H1 (cell line): ENCODE measurements at regions not wholly inside any gene's neighbourhood (a gene's known extent, or its start where the extent isn't known, plus 50 kb on each side); places are given as distances from the start of the nearest gene placed in this dataset.

Experiments used
- CTCF ChIA-PET: fragments of 300-600 bp; sonication (Branson Sonifier 250); formaldehyde crosslinking; loops from one replicate; lab custom pipeline; 2021; ENCODE audit not compliant: partially characterized antibody; lab: Charles Lee
- POLR2A ChIA-PET: fragments of 300-600 bp; sonication (Branson Sonifier 250); formaldehyde crosslinking; loops from one replicate; lab custom pipeline; 2021; ENCODE audit warnings: inconsistent platforms; ENCODE audit not compliant: partially characterized antibody; lab: Charles Lee
- DNase-seq, 2 experiments: peaks; one replicate each; pipeline versions ENCODE4 v3.0.0 to v3.0.0-alpha.2; 2010 to 2022; ENCODE audit warnings: low spot score in 2 of 2, low read depth in 1 of 2, mixed read lengths in 1 of 2
- FAIRE-seq: peaks from 2 replicates; lab custom pipeline; 2011; peaks lifted over from hg19 to GRCh38; lab: Jason Lieb, UNC
- H2AFZ ChIP-seq: 2 replicates; pipeline ENCODE4 v1.8.1; 2012; ENCODE audit warnings: low read length, inconsistent platforms
- H2AK5ac ChIP-seq: 2 replicates; pipeline ENCODE4 v1.6.1; 2013; ENCODE audit warnings: low read depth, low read length
- H2BK120ac ChIP-seq: replicated peaks from 2 replicates; pipeline ENCODE3; 2013; ENCODE audit warnings: low read depth, low read length, inconsistent platforms
- H2BK12ac ChIP-seq: 2 replicates; pipeline ENCODE4 v1.6.1; 2013; ENCODE audit warnings: low read depth, low read length
- H2BK15ac ChIP-seq: 2 replicates; pipeline ENCODE4 v1.6.1; 2013; ENCODE audit warnings: low read length
- H2BK20ac ChIP-seq: 2 replicates; pipeline ENCODE4 v1.6.1; 2013; ENCODE audit warnings: low read length
- H2BK5ac ChIP-seq: 2 replicates; pipeline ENCODE4 v1.6.1; 2013; ENCODE audit warnings: low read depth, low read length
- H3K14ac ChIP-seq: 2 replicates; pipeline ENCODE4 v1.6.1; 2013; ENCODE audit warnings: inconsistent platforms; ENCODE audit not compliant: insufficient read length
- H3K18ac ChIP-seq: 2 replicates; pipeline ENCODE4 v1.6.1; 2013; ENCODE audit warnings: low read length; ENCODE audit errors: extremely low read depth
- H3K23ac ChIP-seq: 2 replicates; pipeline ENCODE4 v1.6.1; 2013; ENCODE audit warnings: inconsistent platforms; ENCODE audit not compliant: insufficient read length
- H3K23me2 ChIP-seq: 2 replicates; pipeline ENCODE4 v1.6.1; 2013; ENCODE audit warnings: low read depth, low read length
- H3K27ac ChIP-seq: 2 replicates; pipeline ENCODE4 v1.6.1; 2011; ENCODE audit warnings: low read depth, low read length, inconsistent platforms
- H3K27me3 ChIP-seq, 4 experiments: replicated peaks in 1 of 4; 1 replicate in 1 of 4; 2 replicates in 3 of 4; pipeline versions ENCODE4 v1.6.1 to v1.8.1; 2011 to 2013; ENCODE audit warnings: low read length in 3 of 4, mild to moderate bottlenecking in 3 of 4, inconsistent platforms in 2 of 4, mixed read lengths in 2 of 4, moderate library complexity in 1 of 4; ENCODE audit not compliant: control insufficient read depth in 3 of 4, insufficient read depth in 3 of 4; ENCODE audit errors: extremely low read depth in 1 of 4
- H3K36me3 ChIP-seq, 4 experiments: 2 replicates each; pipeline versions ENCODE4 v1.6.1 to v1.8.1; 2011 to 2013; ENCODE audit warnings: mild to moderate bottlenecking in 4 of 4, low read length in 3 of 4, moderate library complexity in 2 of 4, control low read depth in 1 of 4, inconsistent platforms in 1 of 4; ENCODE audit not compliant: insufficient read depth in 4 of 4, control insufficient read depth in 2 of 4
- H3K4ac ChIP-seq: replicated peaks from 2 replicates; pipeline ENCODE3; 2013; ENCODE audit warnings: low read length, low read depth, mixed read lengths, inconsistent platforms; ENCODE audit not compliant: insufficient read length
- H3K4me1 ChIP-seq, 4 experiments: replicated peaks in 1 of 4; 1 replicate in 1 of 4; 2 replicates in 3 of 4; pipeline versions ENCODE4 v1.6.1 to v1.8.1; 2011 to 2013; ENCODE audit warnings: low read length in 3 of 4, inconsistent platforms in 2 of 4, mixed read lengths in 1 of 4; ENCODE audit not compliant: insufficient read depth in 4 of 4, control insufficient read depth in 3 of 4
- H3K4me2 ChIP-seq, 2 experiments: 2 replicates each; pipeline versions ENCODE4 v1.6.1 to v1.8.1; 2011 to 2013; ENCODE audit warnings: low read depth in 2 of 2, low read length in 2 of 2, control low read depth in 1 of 2, inconsistent platforms in 1 of 2, mild to moderate bottlenecking in 1 of 2; ENCODE audit not compliant: insufficient read depth in 1 of 2
- H3K4me3 ChIP-seq, 4 experiments: fragments of 200-600, 300-600 bp in 1 of 4; sonication (generic), shearing (Covaris generic), sonication (Bioruptor Twin) in 1 of 4; 2 replicates each; pipeline versions ENCODE4 v1.5.1 to v1.8.1; 2011 to 2016; ENCODE audit warnings: low read length in 4 of 4, low read depth in 3 of 4, control low read depth in 2 of 4, inconsistent platforms in 2 of 4, mild to moderate bottlenecking in 2 of 4, mixed read lengths in 1 of 4, moderate library complexity in 1 of 4; ENCODE audit not compliant: insufficient read depth in 2 of 4; ENCODE audit errors: extremely low read depth in 1 of 4
- H3K56ac ChIP-seq: replicated peaks from 2 replicates; pipeline ENCODE3; 2013; ENCODE audit warnings: low read depth, mild to moderate bottlenecking, mixed read lengths, low read length, inconsistent platforms; ENCODE audit not compliant: insufficient read length
- H3K79me1 ChIP-seq: 2 replicates; pipeline ENCODE4 v1.6.1; 2013; ENCODE audit warnings: low read depth, low read length, control low read depth
- H3K79me2 ChIP-seq, 2 experiments: 2 replicates each; pipeline versions ENCODE4 v1.6.1 to v1.8.1; 2012 to 2013; ENCODE audit warnings: low read length in 2 of 2, mild to moderate bottlenecking in 2 of 2, inconsistent platforms in 1 of 2; ENCODE audit not compliant: insufficient read depth in 2 of 2, control insufficient read depth in 1 of 2
- H3K9ac ChIP-seq, 4 experiments: replicated peaks in 1 of 4; 1 replicate in 1 of 4; 2 replicates in 3 of 4; pipeline versions ENCODE4 v1.6.1 to v1.8.1; 2011 to 2013; ENCODE audit warnings: low read depth in 3 of 4, low read length in 3 of 4, control low read depth in 2 of 4, mild to moderate bottlenecking in 2 of 4, moderate library complexity in 2 of 4, inconsistent platforms in 1 of 4; ENCODE audit errors: extremely low read depth in 1 of 4
- H3K9me3 ChIP-seq, 2 experiments: 2 replicates each; pipeline versions ENCODE4 v1.6.1 to v1.8.1; 2012 to 2013; ENCODE audit warnings: mild to moderate bottlenecking in 2 of 2, moderate library complexity in 2 of 2, control low read depth in 1 of 2, inconsistent platforms in 1 of 2, low read depth in 1 of 2, low read length in 1 of 2, mixed read lengths in 1 of 2; ENCODE audit not compliant: insufficient read depth in 2 of 2
- H4K20me1 ChIP-seq, 2 experiments: replicated peaks in 1 of 2; 2 replicates each; pipeline versions ENCODE3 to v1.8.1; 2011 to 2013; ENCODE audit warnings: inconsistent platforms in 2 of 2, low read length in 2 of 2, mild to moderate bottlenecking in 1 of 2; ENCODE audit not compliant: insufficient read depth in 2 of 2, control insufficient read depth in 1 of 2
- H4K5ac ChIP-seq: 2 replicates; pipeline ENCODE4 v1.6.1; 2013; ENCODE audit warnings: low read length, low read depth, mixed read lengths, inconsistent platforms; ENCODE audit not compliant: insufficient read length
- H4K8ac ChIP-seq: 2 replicates; pipeline ENCODE4 v1.8.0; 2013; ENCODE audit warnings: mild to moderate bottlenecking, moderate library complexity, low read length, inconsistent platforms; ENCODE audit not compliant: insufficient read depth; ENCODE audit errors: extremely low read depth
- H4K91ac ChIP-seq: replicated peaks from 2 replicates; pipeline ENCODE3; 2013; ENCODE audit warnings: low read length, mixed read lengths, inconsistent platforms; ENCODE audit not compliant: insufficient read length
- EGR1 ChIP-seq: IDR thresholded peaks from 2 replicates; pipeline ENCODE4 v1.6.1; 2011; ENCODE audit warnings: low read depth, low read length, borderline replicate concordance
- WGBS, 2 experiments: shearing (Covaris generic) in 1 of 2; methylation state at CpG; one replicate each; pipeline versions ENCODE4 v1.1.6 to v1.1.7; 2013 to 2015; ENCODE audit warnings: low lambda C conversion rate in 2 of 2, mixed read lengths in 2 of 2, inconsistent platforms in 1 of 2, low coverage in 1 of 2, missing lambda C conversion rate in 1 of 2; ENCODE audit not compliant: insufficient replicate concordance in 2 of 2, insufficient coverage in 1 of 2, insufficient read length in 1 of 2; ENCODE audit errors: extremely low coverage in 1 of 2, missing lambda C conversion rate in 1 of 2; 5-methylcytosine and 5-hydroxymethylcytosine counted together

DNA sequence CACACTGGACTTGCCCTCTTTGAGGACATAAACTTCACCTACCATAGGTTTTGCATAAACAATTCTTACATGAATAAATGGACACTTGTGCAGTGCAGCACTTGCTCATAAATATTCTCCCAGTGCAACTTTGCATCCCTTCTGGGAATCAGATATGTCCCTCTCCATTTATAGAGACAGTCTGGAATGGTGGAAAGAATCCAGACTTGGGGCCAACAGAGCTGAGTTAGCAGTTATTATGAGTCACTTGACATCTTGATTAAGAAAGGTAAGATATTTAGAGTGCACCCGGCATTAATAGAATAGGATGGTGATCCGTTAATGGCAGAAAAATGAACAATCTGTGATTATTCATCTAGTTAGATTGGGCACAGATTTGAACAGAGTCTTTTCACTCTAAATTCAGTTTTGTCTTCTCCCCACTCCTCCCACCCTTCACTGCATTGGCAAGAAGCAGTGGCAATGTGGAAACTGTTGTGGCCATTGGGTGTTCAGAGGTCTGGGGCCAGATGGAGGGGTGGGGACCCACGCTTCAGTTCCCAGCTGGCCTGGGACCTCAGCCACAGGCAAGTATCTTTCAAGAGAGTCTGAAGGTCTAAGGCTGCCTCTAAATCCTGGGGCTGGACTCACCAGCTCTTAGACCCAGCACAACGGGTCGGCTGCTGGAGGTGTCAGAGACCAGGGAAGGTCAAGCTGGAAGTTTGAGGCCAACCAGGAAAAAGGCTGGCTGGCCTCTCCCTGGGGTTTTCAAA is 58.9 kb upstream of the KY start:
- 81% methylated on average over 5 of the region's 5 CpGs; no CpG with 5 or more reads in 1 of the 2 experiments for WGBS, 2 experiments
- no peak overlapping the region for H3K23ac ChIP-seq
- FAIRE-seq (no peak), DNase-seq (no peak)
- H4K20me1 ChIP-seq = no peaks in the 10 kb centered on the region
- no peak overlapping the region for H3K4me3 ChIP-seq
- no peak overlapping the region for H4K8ac ChIP-seq
- H2AFZ ChIP-seq = no peak overlapping the region
- no peak overlapping the region for H2BK5ac ChIP-seq
- H2BK15ac ChIP-seq = no peak overlapping the region
- no peaks in the 10 kb centered on the region for H3K23me2 ChIP-seq
- H3K4me1 ChIP-seq = no peaks in the 10 kb centered on the region
- H3K79me1 ChIP-seq = no peaks in the 10 kb centered on the region
- TF ChIP-seq EGR1 = no peak
- POLR2A ChIA-PET = no interaction called here
- H2BK20ac ChIP-seq = no peak overlapping the region
- no peak overlapping the region for H3K4me2 ChIP-seq
- H3K9ac ChIP-seq = no peak overlapping the region
- no peak overlapping the region for H3K18ac ChIP-seq
- H3K36me3 ChIP-seq = no peaks in the 10 kb centered on the region
- CTCF ChIA-PET = no interaction called here
- H2BK120ac ChIP-seq = no peak overlapping the region
- H2AK5ac ChIP-seq = no peak overlapping the region
- no peak overlapping the region for H3K27ac ChIP-seq
- H2BK12ac ChIP-seq = no peak overlapping the region
- H3K9me3 ChIP-seq = no peaks in the 10 kb centered on the region
- no peaks in the 10 kb centered on the region; a peak in 1 of 7 replicates for H3K27me3 ChIP-seq
- no peaks in the 10 kb centered on the region for H3K79me2 ChIP-seq
- H4K91ac ChIP-seq = no peak overlapping the region
- no peak overlapping the region for H3K4ac ChIP-seq
- no peak overlapping the region for H3K14ac ChIP-seq
- H4K5ac ChIP-seq = no peak overlapping the region
- H3K56ac ChIP-seq = no peak overlapping the region
